Adrenal gland (tissue), 9 donors: ENCODE measurements at regions not wholly inside any gene's neighbourhood (a gene's known extent, or its start where the extent isn't known, plus 50 kb on each side); places are given as distances from the start of the nearest gene placed in this dataset.

ENCODE experiments used
- DNase-seq, 7 donors: peaks; one replicate each; pipeline ENCODE4 v3.0.0-alpha.2; 2019 to 2020
- H3K27ac ChIP-seq, 5 donors: fragments of 200-600 bp; sonication (generic) in 4 of 5; 1 replicate in 3 of 5; 2 replicates in 2 of 5; pipeline versions ENCODE4 v1.5.1 to v1.8.0; 2016 to 2020; ENCODE audit warnings: mild to moderate bottlenecking in 1 of 5
- H3K27me3 ChIP-seq: fragments of 200-600 bp; 2 replicates; pipeline ENCODE4 v1.8.0; 2021
- H3K36me3 ChIP-seq, 2 donors: fragments of 200-600 bp; replicated peaks in 1 of 2; 1 replicate in 1 of 2; 2 replicates in 1 of 2; pipeline versions ENCODE4 v1.5.1 to v1.8.0; 2018 to 2022
- H3K4me1 ChIP-seq, 2 donors: fragments of 200-600 bp; replicated peaks in 1 of 2; 1 replicate in 1 of 2; 2 replicates in 1 of 2; pipeline versions ENCODE4 v1.5.1 to v1.8.0; 2018 to 2021
- H3K4me3 ChIP-seq, 4 donors: fragments of 200-600 bp; sonication (generic) in 3 of 4; one replicate each; pipeline ENCODE4 v1.5.1; 2016 to 2018
- H3K9me3 ChIP-seq, 3 donors: fragments of 200-600 bp; sonication (generic) in 1 of 3; replicated peaks in 1 of 3; 1 replicate in 2 of 3; 2 replicates in 1 of 3; pipeline versions ENCODE4 v1.5.1 to v1.8.0; 2016 to 2021
- POLR2A ChIP-seq, 2 donors: fragments of 450-650 bp; IDR thresholded peaks; one replicate each; pipeline ENCODE4 v1.6.1; 2017; ENCODE audit warnings: antibody characterized with exemption in 2 of 2, mild to moderate bottlenecking in 2 of 2, moderate library complexity in 1 of 2
- WGBS, 4 donors: extraction: QIAGEN DNeasy Blood & Tissue Kit in 2 of 4; methylation state at CpG; one replicate each; pipeline versions ENCODE4 v1.1.5 to v1.1.7; 2013 to 2017; 5-methylcytosine and 5-hydroxymethylcytosine counted together
- intact Hi-C, 2 donors: fragments of 100-400 bp; cut with DNase I; formaldehyde crosslinking; loops; one replicate each; pipeline versions ENCODE4 v1.14.1 to v1.15.0; 2022 to 2023
- TF ChIP-seq, protein P1 (sequence below), 6 experiments: fragments of 450-650 bp in 4 of 6; fragments of 200-600 bp in 2 of 6; sonication (generic) in 1 of 6; IDR thresholded peaks; 1 replicate in 5 of 6; 2 replicates in 1 of 6; pipeline versions ENCODE4 v1.5.1 to v1.8.0; 2016 to 2021; ENCODE audit warnings: antibody characterized with exemption in 6 of 6, mild to moderate bottlenecking in 2 of 6, moderate library complexity in 1 of 6
- donor health status: healthy with polysubstance abuse.
- donor health status: Bipolar disorder and iron deficiency.
- donor health status: DM: yes; HTN: yes; CAD: no.
- donor health status: DM: no; HTN: no; CAD: no.
- donor health status: DM: no; HTN: no; CAD: no.

DNA sequence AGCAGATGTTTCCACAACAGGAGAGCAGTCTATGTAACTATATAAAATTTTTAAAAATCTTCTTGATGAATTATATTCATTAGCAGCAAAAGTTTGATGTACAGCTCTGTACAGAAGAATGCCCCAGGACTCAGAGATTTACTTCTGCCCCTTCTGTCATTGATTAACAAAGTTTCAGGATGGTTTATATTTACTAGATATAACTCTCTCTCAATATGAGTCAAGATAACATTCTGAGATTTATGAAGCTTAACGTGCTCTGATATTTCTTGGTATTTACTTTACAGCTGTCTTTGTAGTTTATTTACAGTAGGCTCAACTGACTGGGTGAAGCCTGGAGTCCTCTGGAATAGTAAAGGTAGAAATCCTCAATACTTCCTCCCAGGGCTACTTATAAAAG is 93.6 kb upstream of the HNMT start:
- TF ChIP-seq, protein P1, sequence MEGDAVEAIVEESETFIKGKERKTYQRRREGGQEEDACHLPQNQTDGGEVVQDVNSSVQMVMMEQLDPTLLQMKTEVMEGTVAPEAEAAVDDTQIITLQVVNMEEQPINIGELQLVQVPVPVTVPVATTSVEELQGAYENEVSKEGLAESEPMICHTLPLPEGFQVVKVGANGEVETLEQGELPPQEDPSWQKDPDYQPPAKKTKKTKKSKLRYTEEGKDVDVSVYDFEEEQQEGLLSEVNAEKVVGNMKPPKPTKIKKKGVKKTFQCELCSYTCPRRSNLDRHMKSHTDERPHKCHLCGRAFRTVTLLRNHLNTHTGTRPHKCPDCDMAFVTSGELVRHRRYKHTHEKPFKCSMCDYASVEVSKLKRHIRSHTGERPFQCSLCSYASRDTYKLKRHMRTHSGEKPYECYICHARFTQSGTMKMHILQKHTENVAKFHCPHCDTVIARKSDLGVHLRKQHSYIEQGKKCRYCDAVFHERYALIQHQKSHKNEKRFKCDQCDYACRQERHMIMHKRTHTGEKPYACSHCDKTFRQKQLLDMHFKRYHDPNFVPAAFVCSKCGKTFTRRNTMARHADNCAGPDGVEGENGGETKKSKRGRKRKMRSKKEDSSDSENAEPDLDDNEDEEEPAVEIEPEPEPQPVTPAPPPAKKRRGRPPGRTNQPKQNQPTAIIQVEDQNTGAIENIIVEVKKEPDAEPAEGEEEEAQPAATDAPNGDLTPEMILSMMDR (IDR thresholded peaks at IDR 0.05) = no peak
- no peak for TF ChIP-seq POLR2A (IDR thresholded peaks at IDR 0.05)
- Histone ChIP-seq H3K36me3 (no peaks in the 10 kb centered on the region), H3K9me3 (no peaks in the 10 kb centered on the region), H3K27me3 (no peaks in the 10 kb centered on the region), H3K27ac (no peak overlapping the region), H3K4me3 (no peak overlapping the region), H3K4me1 (no peaks in the 10 kb centered on the region)
- intact Hi-C loops = no loop called here
- DNase-seq = no peak
- WGBS, 4 donors = 15 to 37% (median 29%) methylated on average over 1 of the region's 1 CpG

- Histone ChIP-seq H3K36me3 (no peaks in the 10 kb centered on the region), H3K27me3 (no peaks in the 10 kb centered on the region), H3K27ac (no peak overlapping the region), H3K4me3 (no peak overlapping the region), H3K9me3 (no peaks in the 10 kb centered on the region), H3K4me1 (no peaks in the 10 kb centered on the region)
- no peak for DNase-seq
- WGBS, 4 donors = 78 to 91% (median 85%) methylated on average over 4 of the region's 4 CpGs
- intact Hi-C loops = no loop called here
- TF ChIP-seq, protein P1 (IDR thresholded peaks at IDR 0.05) = no peak
- TF ChIP-seq POLR2A (IDR thresholded peaks at IDR 0.05) = no peak
These were observed 91.7 kb upstream of the HNMT start for GRCh38 chr2:137872577-137872976.

- Histone ChIP-seq H3K27ac (no peak overlapping the region), H3K4me3 (no peak overlapping the region), H3K9me3 (no peaks in the 10 kb centered on the region), H3K27me3 (no peaks in the 10 kb centered on the region), H3K4me1 (no peaks in the 10 kb centered on the region), H3K36me3 (no peaks in the 10 kb centered on the region)
- 23 to 33% (median 29%) methylated on average over 5 of the region's 5 CpGs for WGBS, 4 donors
- intact Hi-C loops = no loop called here
- TF ChIP-seq POLR2A (IDR thresholded peaks at IDR 0.05) = no peak
- TF ChIP-seq, protein P1 (IDR thresholded peaks at IDR 0.05) = no peak
- no peak for DNase-seq
These were observed 90.6 kb upstream of the HNMT start for GRCh38 chr2:137873536-137874244.

DNA sequence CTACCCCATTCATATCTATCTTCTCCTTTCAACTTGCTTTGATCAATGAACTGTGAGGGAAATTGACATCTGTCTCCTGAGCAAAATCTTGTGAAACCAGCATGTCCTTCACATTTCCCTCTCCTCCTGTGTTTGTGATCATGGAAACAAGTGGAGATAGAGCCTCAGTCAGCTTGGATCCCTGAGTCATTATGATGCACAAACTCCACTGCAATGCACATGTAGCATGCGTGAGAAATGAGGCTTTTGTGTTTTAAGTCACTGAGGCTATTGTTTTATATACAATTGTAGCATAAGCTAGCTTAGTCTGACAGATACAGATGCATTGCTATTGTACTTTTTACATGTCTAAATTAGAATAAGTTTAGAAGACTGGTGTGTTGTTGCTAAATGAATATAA is 85.2 kb upstream of the HNMT start:
- DNase-seq = no peak
- no peak for TF ChIP-seq POLR2A (IDR thresholded peaks at IDR 0.05)
- TF ChIP-seq, protein P1 (IDR thresholded peaks at IDR 0.05) = no peak
- Histone ChIP-seq H3K36me3 (no peaks in the 10 kb centered on the region), H3K27me3 (no peaks in the 10 kb centered on the region), H3K4me3 (no peak overlapping the region), H3K4me1 (no peaks in the 10 kb centered on the region), H3K9me3 (no peaks in the 10 kb centered on the region), H3K27ac (no peak overlapping the region)
- 79 to 91% (median 83%) methylated on average over 1 of the region's 1 CpG for WGBS, 4 donors
- intact Hi-C loops = no loop called here
